ENCODE measurements at regions not wholly inside any gene's neighbourhood (a gene's known extent, or its start where the extent isn't known, plus 50 kb on each side); places are given as distances from the start of the nearest gene placed in this dataset.

- TF ChIP-seq, protein P1, sequence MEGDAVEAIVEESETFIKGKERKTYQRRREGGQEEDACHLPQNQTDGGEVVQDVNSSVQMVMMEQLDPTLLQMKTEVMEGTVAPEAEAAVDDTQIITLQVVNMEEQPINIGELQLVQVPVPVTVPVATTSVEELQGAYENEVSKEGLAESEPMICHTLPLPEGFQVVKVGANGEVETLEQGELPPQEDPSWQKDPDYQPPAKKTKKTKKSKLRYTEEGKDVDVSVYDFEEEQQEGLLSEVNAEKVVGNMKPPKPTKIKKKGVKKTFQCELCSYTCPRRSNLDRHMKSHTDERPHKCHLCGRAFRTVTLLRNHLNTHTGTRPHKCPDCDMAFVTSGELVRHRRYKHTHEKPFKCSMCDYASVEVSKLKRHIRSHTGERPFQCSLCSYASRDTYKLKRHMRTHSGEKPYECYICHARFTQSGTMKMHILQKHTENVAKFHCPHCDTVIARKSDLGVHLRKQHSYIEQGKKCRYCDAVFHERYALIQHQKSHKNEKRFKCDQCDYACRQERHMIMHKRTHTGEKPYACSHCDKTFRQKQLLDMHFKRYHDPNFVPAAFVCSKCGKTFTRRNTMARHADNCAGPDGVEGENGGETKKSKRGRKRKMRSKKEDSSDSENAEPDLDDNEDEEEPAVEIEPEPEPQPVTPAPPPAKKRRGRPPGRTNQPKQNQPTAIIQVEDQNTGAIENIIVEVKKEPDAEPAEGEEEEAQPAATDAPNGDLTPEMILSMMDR (IDR thresholded peaks at IDR 0.05) = no peak
These were observed 63.7 kb upstream of the DAZL start for GRCh38 chr3:16668776-16669545.

GRCh38 chr3:16670191-16670590 is 65.0 kb upstream of the DAZL start:
- TF ChIP-seq, protein P1 (IDR thresholded peaks at IDR 0.05) = no peak

DNA sequence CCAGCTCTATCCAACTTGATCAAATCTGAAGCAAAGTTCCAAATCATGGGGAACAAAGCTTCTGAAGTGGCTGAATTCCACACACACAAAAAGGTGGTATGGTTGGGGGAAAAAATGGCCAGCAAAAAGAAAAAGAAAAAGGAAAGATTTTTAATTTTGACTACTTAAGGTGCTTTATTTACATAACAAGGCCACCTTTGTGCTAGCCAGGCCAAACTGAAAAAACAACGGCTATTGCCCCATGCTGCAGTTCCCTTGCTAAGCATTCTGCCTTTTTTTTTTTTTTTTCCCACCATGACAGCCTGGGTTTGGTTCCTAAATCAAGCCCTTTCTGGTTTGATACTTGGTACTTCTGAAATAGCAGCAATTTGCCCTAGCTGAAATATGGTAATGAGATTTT is 66.5 kb upstream of the DAZL start:
- TF ChIP-seq, protein P1 (IDR thresholded peaks at IDR 0.05) = no peak

GRCh38 chr3:16673530-16673929 is 68.3 kb upstream of the DAZL start:
- TF ChIP-seq, protein P1 (IDR thresholded peaks at IDR 0.05) = no peak

GRCh38 chr3:16675805-16676204 is 70.6 kb upstream of the DAZL start:
- TF ChIP-seq, protein P1 (IDR thresholded peaks at IDR 0.05) = no peak

DNA sequence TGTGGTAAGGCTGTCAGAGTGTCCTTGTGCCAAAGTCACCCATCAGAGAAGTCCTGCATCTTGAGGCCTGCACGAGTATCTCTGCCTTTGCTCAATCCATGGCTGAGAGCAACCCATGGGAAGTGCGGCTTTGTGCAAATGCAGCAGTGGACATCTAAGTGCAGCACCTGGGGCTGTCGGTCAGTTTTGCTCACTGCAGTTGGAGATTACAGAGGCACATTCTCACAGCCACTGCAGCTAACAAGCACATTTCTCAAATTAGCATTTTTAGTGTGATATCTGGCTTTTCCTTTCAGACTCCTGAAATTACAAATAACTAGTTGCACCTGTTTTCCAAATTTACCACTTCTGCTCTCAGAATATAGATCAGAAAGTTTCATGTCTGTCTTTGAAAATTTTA is 81.5 kb upstream of the DAZL start:
- TF ChIP-seq, protein P1 (IDR thresholded peaks at IDR 0.05) = no peak

DNA sequence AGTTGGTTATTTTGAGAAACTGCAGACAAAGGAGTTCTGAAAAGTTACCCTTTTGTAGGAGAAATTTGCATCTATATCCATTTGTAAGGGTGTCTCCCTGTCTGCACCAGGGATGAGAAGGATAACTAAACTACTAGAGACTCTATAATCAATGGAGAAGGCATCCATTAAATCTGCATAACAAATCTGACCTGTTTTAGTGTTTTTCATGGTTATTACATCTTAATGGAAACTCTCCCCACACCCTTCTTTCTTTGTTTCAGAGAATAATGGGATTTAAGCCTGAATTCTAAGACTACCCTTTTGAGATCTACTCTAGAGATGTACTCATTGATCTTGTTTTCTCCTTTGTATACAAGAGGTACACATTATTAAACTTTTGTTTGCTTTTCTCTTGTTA is 82.0 kb upstream of the DAZL start:
- TF ChIP-seq, protein P1 (IDR thresholded peaks at IDR 0.05) = no peak

All from LNCAP (cell line).